Ovary (tissue), 3 donors: ENCODE measurements at regions not wholly inside any gene's neighbourhood (a gene's known extent, or its start where the extent isn't known, plus 50 kb on each side); places are given as distances from the start of the nearest gene placed in this dataset.

Experiments
- POLR2A ChIP-seq: fragments of 450-650 bp; IDR thresholded peaks from one replicate; pipeline ENCODE4 v1.6.1; 2017; ENCODE audit warnings: antibody characterized with exemption, mild to moderate bottlenecking, moderate library complexity
- TF ChIP-seq, protein P1 (sequence below), 3 donors: fragments of 450-650 bp in 2 of 3; fragments of 200-600 bp in 1 of 3; IDR thresholded peaks; one replicate each; pipeline versions ENCODE4 v1.5.1 to v1.8.0; 2016 to 2022; ENCODE audit warnings: antibody characterized with exemption in 3 of 3, mild to moderate bottlenecking in 1 of 3
- donor health status: DM: no; HTN: no; CAD: no.

DNA sequence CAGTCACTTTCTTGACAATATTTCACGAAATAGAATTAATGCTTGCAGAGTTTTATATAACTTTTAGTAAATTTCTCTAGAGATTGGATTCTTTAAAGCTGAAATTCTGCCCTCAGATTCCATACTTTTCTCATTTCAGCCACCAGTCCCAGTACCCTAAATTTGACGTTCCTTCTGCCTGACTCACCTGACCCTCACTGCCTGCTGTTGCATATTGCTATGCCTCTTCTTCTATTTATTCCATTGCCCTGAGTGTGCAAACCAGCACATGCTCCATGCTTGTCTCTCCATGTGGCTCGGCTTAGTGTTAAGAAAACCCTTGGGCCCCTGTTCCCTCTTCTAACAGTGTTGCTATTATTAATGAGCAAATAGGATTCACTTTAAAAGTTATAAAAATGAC is 533.3 kb downstream of the LRFN5 start:
- TF ChIP-seq, protein P1, sequence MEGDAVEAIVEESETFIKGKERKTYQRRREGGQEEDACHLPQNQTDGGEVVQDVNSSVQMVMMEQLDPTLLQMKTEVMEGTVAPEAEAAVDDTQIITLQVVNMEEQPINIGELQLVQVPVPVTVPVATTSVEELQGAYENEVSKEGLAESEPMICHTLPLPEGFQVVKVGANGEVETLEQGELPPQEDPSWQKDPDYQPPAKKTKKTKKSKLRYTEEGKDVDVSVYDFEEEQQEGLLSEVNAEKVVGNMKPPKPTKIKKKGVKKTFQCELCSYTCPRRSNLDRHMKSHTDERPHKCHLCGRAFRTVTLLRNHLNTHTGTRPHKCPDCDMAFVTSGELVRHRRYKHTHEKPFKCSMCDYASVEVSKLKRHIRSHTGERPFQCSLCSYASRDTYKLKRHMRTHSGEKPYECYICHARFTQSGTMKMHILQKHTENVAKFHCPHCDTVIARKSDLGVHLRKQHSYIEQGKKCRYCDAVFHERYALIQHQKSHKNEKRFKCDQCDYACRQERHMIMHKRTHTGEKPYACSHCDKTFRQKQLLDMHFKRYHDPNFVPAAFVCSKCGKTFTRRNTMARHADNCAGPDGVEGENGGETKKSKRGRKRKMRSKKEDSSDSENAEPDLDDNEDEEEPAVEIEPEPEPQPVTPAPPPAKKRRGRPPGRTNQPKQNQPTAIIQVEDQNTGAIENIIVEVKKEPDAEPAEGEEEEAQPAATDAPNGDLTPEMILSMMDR (IDR thresholded peaks at IDR 0.05): no peak
- TF ChIP-seq POLR2A: no peak
